Astrocyte (in vitro differentiated cells and primary cell): ENCODE measurements at regions not wholly inside any gene's neighbourhood (a gene's known extent, or its start where the extent isn't known, plus 50 kb on each side); places are given as distances from the start of the nearest gene placed in this dataset.

Experiments
- EZH2 ChIP-seq: IDR thresholded peaks from 2 replicates; pipeline ENCODE4 v1.6.1; 2012; ENCODE audit warnings: mild to moderate bottlenecking, low read length, inconsistent platforms; ENCODE audit not compliant: insufficient read depth
- TF ChIP-seq, protein P1 (sequence below): IDR thresholded peaks from 2 replicates; pipeline ENCODE4 v1.5.1; 2011; ENCODE audit warnings: low read depth, mild to moderate bottlenecking, inconsistent platforms, low read length, moderate library complexity; ENCODE audit not compliant: insufficient read depth

GRCh38 chr15:96960711-96961480, 630.4 kb downstream of the NR2F2 start:
- TF ChIP-seq, protein P1, sequence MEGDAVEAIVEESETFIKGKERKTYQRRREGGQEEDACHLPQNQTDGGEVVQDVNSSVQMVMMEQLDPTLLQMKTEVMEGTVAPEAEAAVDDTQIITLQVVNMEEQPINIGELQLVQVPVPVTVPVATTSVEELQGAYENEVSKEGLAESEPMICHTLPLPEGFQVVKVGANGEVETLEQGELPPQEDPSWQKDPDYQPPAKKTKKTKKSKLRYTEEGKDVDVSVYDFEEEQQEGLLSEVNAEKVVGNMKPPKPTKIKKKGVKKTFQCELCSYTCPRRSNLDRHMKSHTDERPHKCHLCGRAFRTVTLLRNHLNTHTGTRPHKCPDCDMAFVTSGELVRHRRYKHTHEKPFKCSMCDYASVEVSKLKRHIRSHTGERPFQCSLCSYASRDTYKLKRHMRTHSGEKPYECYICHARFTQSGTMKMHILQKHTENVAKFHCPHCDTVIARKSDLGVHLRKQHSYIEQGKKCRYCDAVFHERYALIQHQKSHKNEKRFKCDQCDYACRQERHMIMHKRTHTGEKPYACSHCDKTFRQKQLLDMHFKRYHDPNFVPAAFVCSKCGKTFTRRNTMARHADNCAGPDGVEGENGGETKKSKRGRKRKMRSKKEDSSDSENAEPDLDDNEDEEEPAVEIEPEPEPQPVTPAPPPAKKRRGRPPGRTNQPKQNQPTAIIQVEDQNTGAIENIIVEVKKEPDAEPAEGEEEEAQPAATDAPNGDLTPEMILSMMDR = no peak
- TF ChIP-seq EZH2 = no peak
